ENCODE measurements at regions not wholly inside any gene's neighbourhood (a gene's known extent, or its start where the extent isn't known, plus 50 kb on each side); places are given as distances from the start of the nearest gene placed in this dataset.

GRCh38 chr16:82567175-82567574 lies 59.6 kb upstream of the CDH13 start:
- no peak for DNase-seq (ENCODE audit: low read depth in 3 of 3)

- DNase-seq (ENCODE audit: low read depth in 3 of 3) = no peak
These were observed 63.4 kb upstream of the CDH13 start for GRCh38 chr16:82563401-82563800.

GRCh38 chr16:82562183-82562683 lies 64.5 kb upstream of the CDH13 start:
- no peak for DNase-seq (ENCODE audit: low read depth in 3 of 3)

- DNase-seq (ENCODE audit: low read depth in 3 of 3) = no peak
These were observed 65.9 kb upstream of the CDH13 start for GRCh38 chr16:82560805-82561325.

GRCh38 chr16:82544378-82545160 lies 82.2 kb upstream of the CDH13 start:
- no peak for DNase-seq (ENCODE audit: low read depth in 3 of 3)

GRCh38 chr16:82542714-82543113 lies 84.1 kb upstream of the CDH13 start:
- DNase-seq (ENCODE audit: low read depth in 3 of 3) = no peak

GRCh38 chr16:82541103-82541502 lies 85.7 kb upstream of the CDH13 start:
- no peak for DNase-seq (ENCODE audit: low read depth in 3 of 3)

- DNase-seq (ENCODE audit: low read depth in 3 of 3) = no peak
These were observed 91.0 kb upstream of the CDH13 start for GRCh38 chr16:82535764-82536163.

- DNase-seq (ENCODE audit: low read depth in 3 of 3) = no peak
These were observed 91.5 kb upstream of the CDH13 start for GRCh38 chr16:82535262-82535661.

- DNase-seq (ENCODE audit: low read depth in 3 of 3) = no peak
These were observed 93.6 kb upstream of the CDH13 start for GRCh38 chr16:82533189-82533588.

- no peak for DNase-seq (ENCODE audit: low read depth in 3 of 3)
These were observed 95.9 kb upstream of the CDH13 start for GRCh38 chr16:82530883-82531282.

GRCh38 chr16:82527101-82527500 lies 99.7 kb upstream of the CDH13 start:
- no peak for DNase-seq (ENCODE audit: low read depth in 3 of 3)

GRCh38 chr16:82524976-82525375 lies 101.8 kb upstream of the CDH13 start:
- no peak for DNase-seq (ENCODE audit: low read depth in 3 of 3)

- DNase-seq (ENCODE audit: low read depth in 3 of 3) = no peak
These were observed 103.0 kb upstream of the CDH13 start for GRCh38 chr16:82523815-82524214.

- DNase-seq (ENCODE audit: low read depth in 3 of 3) = no peak
These were observed 104.7 kb upstream of the CDH13 start for GRCh38 chr16:82522026-82522425.

GRCh38 chr16:82518811-82519210 lies 108.0 kb upstream of the CDH13 start:
- no peak for DNase-seq (ENCODE audit: low read depth in 3 of 3)

- DNase-seq (ENCODE audit: low read depth in 3 of 3) = no peak
These were observed 112.5 kb upstream of the CDH13 start for GRCh38 chr16:82514262-82514661.

- no peak for DNase-seq (ENCODE audit: low read depth in 3 of 3)
These were observed 115.9 kb upstream of the CDH13 start for GRCh38 chr16:82510789-82511305.

GRCh38 chr16:82509691-82510430 lies 116.9 kb upstream of the CDH13 start:
- DNase-seq (ENCODE audit: low read depth in 3 of 3) = no peak

GRCh38 chr16:82506692-82507670 lies 119.8 kb upstream of the CDH13 start:
- DNase-seq (ENCODE audit: low read depth in 3 of 3) = no peak

GRCh38 chr16:82504836-82505235 lies 121.9 kb upstream of the CDH13 start:
- no peak for DNase-seq (ENCODE audit: low read depth in 3 of 3)

All from stimulated activated CD4-positive, alpha-beta T cell treated with anti-CD3 and anti-CD28 coated beads, TNF-alpha, amount 100 ng/mL, for 24 hours (primary cell).